Duodenal mucosa (tissue), 2 donors: ENCODE measurements at regions not wholly inside any gene's neighbourhood (a gene's known extent, or its start where the extent isn't known, plus 50 kb on each side); places are given as distances from the start of the nearest gene placed in this dataset.
"Not testable (repeated sequence)": the region's sequence is repeated elsewhere in the genome, so short reads cannot be mapped to it uniquely, and the experiment has no call there.

Experiments used
- H3K27ac ChIP-seq: one replicate; pipeline ENCODE4 v1.7.0; 2013; ENCODE audit warnings: low read depth, low read length
- H3K27me3 ChIP-seq, 2 donors: one replicate each; pipeline ENCODE4 v1.7.0; 2013; ENCODE audit warnings: low read length in 2 of 2, control low read depth in 1 of 2; ENCODE audit not compliant: insufficient read depth in 2 of 2, control insufficient read depth in 1 of 2
- H3K36me3 ChIP-seq, 2 donors: one replicate each; pipeline ENCODE4 v1.7.0; 2013; ENCODE audit warnings: low read length in 2 of 2, control low read depth in 1 of 2; ENCODE audit not compliant: insufficient read depth in 2 of 2, control insufficient read depth in 1 of 2
- H3K4me1 ChIP-seq, 2 donors: one replicate each; pipeline ENCODE4 v1.7.0; 2013; ENCODE audit warnings: low read length in 2 of 2, control low read depth in 1 of 2; ENCODE audit not compliant: insufficient read depth in 2 of 2, control insufficient read depth in 1 of 2
- H3K4me3 ChIP-seq, 2 donors: one replicate each; pipeline ENCODE4 v1.7.0; 2013; ENCODE audit warnings: low read length in 2 of 2, low read depth in 1 of 2
- H3K9ac ChIP-seq, 2 donors: one replicate each; pipeline ENCODE4 v1.7.0; 2013; ENCODE audit warnings: low read length in 2 of 2, low read depth in 1 of 2
- H3K9me3 ChIP-seq, 2 donors: one replicate each; pipeline ENCODE4 v1.7.0; 2013; ENCODE audit warnings: low read length in 2 of 2, control low read depth in 1 of 2; ENCODE audit not compliant: control insufficient read depth in 1 of 2

- Histone ChIP-seq H3K27me3 (no peaks in the 10 kb centered on the region), H3K27ac (no peak overlapping the region), H3K9ac (no peak overlapping the region), H3K4me1 (no peaks in the 10 kb centered on the region), H3K36me3 (no peaks in the 10 kb centered on the region), H3K4me3 (no peak overlapping the region), H3K9me3 (no peaks in the 10 kb centered on the region)
Measured at GRCh38 chr10:10067644-10068043, 950.0 kb upstream of the CELF2 start.

- H3K9me3 ChIP-seq, H3K36me3 ChIP-seq, H3K4me1 ChIP-seq, H3K27me3 ChIP-seq, H3K27ac ChIP-seq, H3K9ac ChIP-seq, H3K4me3 ChIP-seq: not testable (repeated sequence)
Measured at GRCh38 chr10:10074847-10075246, 942.8 kb upstream of the CELF2 start.

- H3K9me3 ChIP-seq: peaks cover 0 to 2% of the 10 kb centered on the region in 2 donors
- no peaks in the 10 kb centered on the region for H3K4me1 ChIP-seq
- H3K36me3 ChIP-seq: no peaks in the 10 kb centered on the region
- no peaks in the 10 kb centered on the region for H3K27me3 ChIP-seq
- H3K4me3 ChIP-seq: no peak overlapping the region
- H3K27ac ChIP-seq: no peak overlapping the region
- H3K9ac ChIP-seq: no peak overlapping the region
Measured at GRCh38 chr10:10078446-10078845, 939.2 kb upstream of the CELF2 start.

GRCh38 chr10:10092581-10092980 is 925.1 kb upstream of the CELF2 start:
- no peaks in the 10 kb centered on the region for H3K36me3 ChIP-seq
- H3K9me3 ChIP-seq: peaks cover 0 to 6% of the 10 kb centered on the region in 2 donors
- H3K4me3 ChIP-seq: no peak overlapping the region
- H3K9ac ChIP-seq: no peak overlapping the region
- no peaks in the 10 kb centered on the region for H3K4me1 ChIP-seq
- H3K27me3 ChIP-seq: no peaks in the 10 kb centered on the region
- no peak overlapping the region for H3K27ac ChIP-seq

- Histone ChIP-seq H3K36me3 (no peaks in the 10 kb centered on the region), H3K27ac (no peak overlapping the region), H3K9me3 (peaks cover 0 to 2% of the 10 kb centered on the region in 2 donors), H3K4me1 (no peaks in the 10 kb centered on the region), H3K4me3 (no peak overlapping the region), H3K27me3 (no peaks in the 10 kb centered on the region), H3K9ac (no peak overlapping the region)
Measured at GRCh38 chr10:10093021-10093420, 924.7 kb upstream of the CELF2 start.

GRCh38 chr10:10094691-10095090 is 923.0 kb upstream of the CELF2 start:
- no peaks in the 10 kb centered on the region for H3K36me3 ChIP-seq
- H3K9me3 ChIP-seq: no peaks in the 10 kb centered on the region
- H3K4me1 ChIP-seq: no peaks in the 10 kb centered on the region
- H3K4me3 ChIP-seq: no peak overlapping the region
- H3K27me3 ChIP-seq: no peaks in the 10 kb centered on the region
- H3K9ac ChIP-seq: no peak overlapping the region
- no peak overlapping the region for H3K27ac ChIP-seq

- Histone ChIP-seq H3K27ac (no peak overlapping the region), H3K9ac (no peak overlapping the region), H3K27me3 (no peaks in the 10 kb centered on the region), H3K4me3 (no peak overlapping the region), H3K36me3 (no peaks in the 10 kb centered on the region), H3K9me3 (no peaks in the 10 kb centered on the region), H3K4me1 (no peaks in the 10 kb centered on the region)
Measured at GRCh38 chr10:10096296-10096695, 921.4 kb upstream of the CELF2 start.

GRCh38 chr10:10096898-10097297 is 920.8 kb upstream of the CELF2 start:
- no peaks in the 10 kb centered on the region for H3K36me3 ChIP-seq
- no peak overlapping the region for H3K27ac ChIP-seq
- no peaks in the 10 kb centered on the region for H3K4me1 ChIP-seq
- H3K9ac ChIP-seq: no peak overlapping the region
- no peak overlapping the region for H3K4me3 ChIP-seq
- no peaks in the 10 kb centered on the region for H3K27me3 ChIP-seq
- H3K9me3 ChIP-seq: no peaks in the 10 kb centered on the region

- no peak overlapping the region for H3K4me3 ChIP-seq
- H3K27me3 ChIP-seq: no peaks in the 10 kb centered on the region
- H3K27ac ChIP-seq: no peak overlapping the region
- no peaks in the 10 kb centered on the region for H3K36me3 ChIP-seq
- H3K9ac ChIP-seq: no peak overlapping the region
- no peaks in the 10 kb centered on the region for H3K9me3 ChIP-seq
- H3K4me1 ChIP-seq: no peaks in the 10 kb centered on the region
Measured at GRCh38 chr10:10101106-10101505, 916.6 kb upstream of the CELF2 start.

- Histone ChIP-seq H3K9ac (no peak overlapping the region), H3K36me3 (no peaks in the 10 kb centered on the region), H3K4me3 (no peak overlapping the region), H3K27ac (no peak overlapping the region), H3K27me3 (no peaks in the 10 kb centered on the region), H3K4me1 (no peaks in the 10 kb centered on the region), H3K9me3 (peaks cover 3 to 4% of the 10 kb centered on the region in 2 donors)
Measured at GRCh38 chr10:10110844-10111490, 906.7 kb upstream of the CELF2 start.

- H3K4me3 ChIP-seq: no peak overlapping the region
- no peak overlapping the region for H3K27ac ChIP-seq
- H3K9me3 ChIP-seq: peaks cover 3 to 4% of the 10 kb centered on the region in 2 donors
- no peak overlapping the region for H3K9ac ChIP-seq
- H3K27me3 ChIP-seq: no peaks in the 10 kb centered on the region
- H3K36me3 ChIP-seq: no peaks in the 10 kb centered on the region
- H3K4me1 ChIP-seq: no peaks in the 10 kb centered on the region
Measured at GRCh38 chr10:10118131-10118530, 899.5 kb upstream of the CELF2 start.
